Aorta (tissue), 5 donors: ENCODE measurements at regions not wholly inside any gene's neighbourhood (a gene's known extent, or its start where the extent isn't known, plus 50 kb on each side); places are given as distances from the start of the nearest gene placed in this dataset.
"Not testable (repeated sequence)": the region's sequence is repeated elsewhere in the genome, so short reads cannot be mapped to it uniquely, and the experiment has no call there.

Source experiments
- ATAC-seq: fragments of 200-7000 bp; cut with Tn5 transposase; one replicate; pipeline ENCODE4 v1.9.1; 2022; ENCODE audit warnings: moderate library complexity; ENCODE audit not compliant: low FRiP score
- DNase-seq, 2 donors: peaks; one replicate each; pipeline ENCODE4 v3.0.0-alpha.2; 2020
- H3K27ac ChIP-seq, 2 donors: one replicate each; pipeline ENCODE4 v1.5.1; 2013; ENCODE audit warnings: low read length in 2 of 2, mild to moderate bottlenecking in 2 of 2, moderate library complexity in 2 of 2, control low read depth in 1 of 2, inconsistent platforms in 1 of 2, low read depth in 1 of 2
- H3K27me3 ChIP-seq, 2 donors: one replicate each; pipeline ENCODE4 v1.6.1; 2013; ENCODE audit warnings: control low read depth in 1 of 2, low read length in 1 of 2, mild to moderate bottlenecking in 1 of 2, moderate library complexity in 1 of 2; ENCODE audit not compliant: insufficient read depth in 2 of 2, control insufficient read depth in 1 of 2
- H3K36me3 ChIP-seq, 2 donors: one replicate each; pipeline ENCODE4 v1.6.1; 2013; ENCODE audit warnings: control low read depth in 1 of 2, low read length in 1 of 2, mild to moderate bottlenecking in 1 of 2; ENCODE audit not compliant: insufficient read depth in 2 of 2, control insufficient read depth in 1 of 2
- H3K4me1 ChIP-seq, 2 donors: one replicate each; pipeline ENCODE4 v1.6.1; 2013; ENCODE audit warnings: low read length in 2 of 2, control low read depth in 1 of 2, mild to moderate bottlenecking in 1 of 2, moderate library complexity in 1 of 2; ENCODE audit not compliant: insufficient read depth in 2 of 2, control insufficient read depth in 1 of 2
- H3K4me3 ChIP-seq, 2 donors: one replicate each; pipeline ENCODE4 v1.5.1; 2013; ENCODE audit warnings: low read length in 2 of 2, control low read depth in 1 of 2, mild to moderate bottlenecking in 1 of 2
- H3K9me3 ChIP-seq: one replicate; pipeline ENCODE4 v1.6.1; 2013; ENCODE audit warnings: mild to moderate bottlenecking, low read length; ENCODE audit not compliant: control insufficient read depth
- WGBS, 2 donors: extraction: QIAGEN DNeasy Blood & Tissue Kit; methylation state at CpG; one replicate each; pipeline ENCODE4 v1.1.7; 2013; 5-methylcytosine and 5-hydroxymethylcytosine counted together
- intact Hi-C, 2 donors: fragments of 100-400 bp; cut with DNase I; formaldehyde crosslinking; loops; one replicate each; pipeline versions ENCODE4 v1.14.2 to v1.15.0; 2022
- donor health status: healthy with polysubstance abuse.
- donor health status: Bipolar disorder and iron deficiency.
- donor health status: DM: no; HTN: no; CAD: no.
- donor health status: DM: no; HTN: no; CAD: no.
- donor health status: DM: yes; HTN: yes; CAD: no.

GRCh38 chr11:67727066-67728040 lies 52.9 kb upstream of the ALDH3B2 start:
- H3K36me3 ChIP-seq, DNase-seq, H3K27me3 ChIP-seq, H3K4me1 ChIP-seq, intact Hi-C loops, H3K27ac ChIP-seq, H3K4me3 ChIP-seq, H3K9me3 ChIP-seq, ATAC-seq: not testable (repeated sequence)
- WGBS, 2 donors, result 78 to 86% methylated on average over 14 to 19 of the region's 19 CpGs
